ENCODE measurements at regions not wholly inside any gene's neighbourhood (a gene's known extent, or its start where the extent isn't known, plus 50 kb on each side); places are given as distances from the start of the nearest gene placed in this dataset.
"Not testable (repeated sequence)": the region's sequence is repeated elsewhere in the genome, so short reads cannot be mapped to it uniquely, and the experiment has no call there.

DNA sequence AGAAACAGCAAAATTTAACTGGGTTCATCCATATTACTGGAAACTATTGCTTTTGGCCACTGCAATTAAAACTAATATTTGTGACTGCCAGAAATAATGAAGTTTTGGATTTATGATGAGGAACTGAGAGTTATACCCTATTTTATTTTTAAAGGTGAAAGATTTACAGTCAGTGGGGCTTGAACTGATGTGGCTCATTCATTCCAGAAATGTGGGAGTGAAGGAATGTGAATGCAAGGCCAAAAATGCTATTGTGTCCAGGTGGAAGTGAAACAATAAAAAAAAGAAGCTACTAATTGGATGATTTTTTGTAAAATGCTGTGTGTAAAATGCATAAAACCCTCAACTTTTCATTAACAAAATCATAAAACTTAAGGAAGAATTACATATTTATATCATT is 491.9 kb downstream of the COL12A1 start:
- Histone ChIP-seq H3K9me3 (ENCODE audit: insufficient read depth, low read length, severe bottlenecking) (no peaks in the 10 kb centered on the region), H3K4me2 (ENCODE audit: insufficient read depth, low read length) (no peak overlapping the region), H3K27ac (ENCODE audit: low read length) (no peak overlapping the region), H3K27me3 (ENCODE audit: insufficient read depth, low read length, poor library complexity) (no peaks in the 10 kb centered on the region), H3K9ac (ENCODE audit: low read depth, low read length) (no peak overlapping the region), H3K4me3 (ENCODE audit: low read depth in 1 of 2, low read length in 2 of 2) (no peak overlapping the region), H2AFZ (ENCODE audit: low read depth, low read length) (no peak overlapping the region), H3K4me1 (ENCODE audit: insufficient read depth, low read length) (no peaks in the 10 kb centered on the region), H3K79me2 (ENCODE audit: insufficient read depth, low read length) (no peaks in the 10 kb centered on the region), H3K36me3 (ENCODE audit: insufficient read depth, low read length) (no peaks in the 10 kb centered on the region), H4K20me1 (ENCODE audit: insufficient read depth, low read length) (no peaks in the 10 kb centered on the region)
- DNase-seq (no peak), ATAC-seq (ENCODE audit: insufficient read depth, low read depth) (no peak)
- TF ChIP-seq EZH2 (IDR thresholded peaks at IDR 0.05; ENCODE audit: borderline replicate concordance, low read depth, low read length, severe bottlenecking) = no peak
- TF ChIP-seq, protein P1, sequence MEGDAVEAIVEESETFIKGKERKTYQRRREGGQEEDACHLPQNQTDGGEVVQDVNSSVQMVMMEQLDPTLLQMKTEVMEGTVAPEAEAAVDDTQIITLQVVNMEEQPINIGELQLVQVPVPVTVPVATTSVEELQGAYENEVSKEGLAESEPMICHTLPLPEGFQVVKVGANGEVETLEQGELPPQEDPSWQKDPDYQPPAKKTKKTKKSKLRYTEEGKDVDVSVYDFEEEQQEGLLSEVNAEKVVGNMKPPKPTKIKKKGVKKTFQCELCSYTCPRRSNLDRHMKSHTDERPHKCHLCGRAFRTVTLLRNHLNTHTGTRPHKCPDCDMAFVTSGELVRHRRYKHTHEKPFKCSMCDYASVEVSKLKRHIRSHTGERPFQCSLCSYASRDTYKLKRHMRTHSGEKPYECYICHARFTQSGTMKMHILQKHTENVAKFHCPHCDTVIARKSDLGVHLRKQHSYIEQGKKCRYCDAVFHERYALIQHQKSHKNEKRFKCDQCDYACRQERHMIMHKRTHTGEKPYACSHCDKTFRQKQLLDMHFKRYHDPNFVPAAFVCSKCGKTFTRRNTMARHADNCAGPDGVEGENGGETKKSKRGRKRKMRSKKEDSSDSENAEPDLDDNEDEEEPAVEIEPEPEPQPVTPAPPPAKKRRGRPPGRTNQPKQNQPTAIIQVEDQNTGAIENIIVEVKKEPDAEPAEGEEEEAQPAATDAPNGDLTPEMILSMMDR (IDR thresholded peaks at IDR 0.05; ENCODE audit: borderline replicate concordance, extremely low read depth, low read length, poor library complexity, severe bottlenecking) = no peak

DNA sequence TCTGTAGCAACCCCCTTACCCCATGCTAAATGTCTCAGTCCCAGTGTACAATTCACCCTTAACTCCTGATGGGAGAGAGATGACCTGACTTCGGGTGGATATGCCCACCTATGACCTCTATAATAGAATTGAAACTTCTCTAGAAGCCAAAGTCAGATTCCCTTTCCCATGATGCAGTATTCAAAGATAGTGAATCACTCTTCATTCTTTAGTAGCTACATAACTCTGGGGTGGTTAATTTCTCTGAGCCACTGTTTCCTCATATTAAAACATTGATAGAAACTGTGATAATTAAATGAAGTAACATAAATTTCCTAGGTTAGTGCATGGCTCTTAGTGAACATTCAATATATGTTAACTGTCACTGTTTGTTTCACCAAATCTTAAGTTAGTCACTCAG is 500.4 kb downstream of the COL12A1 start:
- DNase-seq = no peak
- Histone ChIP-seq H3K4me3 (ENCODE audit: low read depth in 1 of 2, low read length in 2 of 2) (no peak overlapping the region), H3K9ac (ENCODE audit: low read depth, low read length) (no peak overlapping the region), H3K27me3 (ENCODE audit: insufficient read depth, low read length, poor library complexity) (no peaks in the 10 kb centered on the region), H2AFZ (ENCODE audit: low read depth, low read length) (no peak overlapping the region), H3K4me1 (ENCODE audit: insufficient read depth, low read length) (no peaks in the 10 kb centered on the region), H3K79me2 (ENCODE audit: insufficient read depth, low read length) (no peaks in the 10 kb centered on the region), H3K27ac (ENCODE audit: low read length) (no peak overlapping the region), H3K4me2 (ENCODE audit: insufficient read depth, low read length) (no peak overlapping the region), H4K20me1 (ENCODE audit: insufficient read depth, low read length) (no peaks in the 10 kb centered on the region), H3K9me3 (ENCODE audit: insufficient read depth, low read length, severe bottlenecking) (no peaks in the 10 kb centered on the region), H3K36me3 (ENCODE audit: insufficient read depth, low read length) (no peaks in the 10 kb centered on the region)
- TF ChIP-seq EZH2 (IDR thresholded peaks at IDR 0.05; ENCODE audit: borderline replicate concordance, low read depth, low read length, severe bottlenecking) = no peak
- TF ChIP-seq, protein P1 (IDR thresholded peaks at IDR 0.05; ENCODE audit: borderline replicate concordance, extremely low read depth, low read length, poor library complexity, severe bottlenecking) = no peak
- no peak for ATAC-seq (ENCODE audit: insufficient read depth, low read depth)

DNA sequence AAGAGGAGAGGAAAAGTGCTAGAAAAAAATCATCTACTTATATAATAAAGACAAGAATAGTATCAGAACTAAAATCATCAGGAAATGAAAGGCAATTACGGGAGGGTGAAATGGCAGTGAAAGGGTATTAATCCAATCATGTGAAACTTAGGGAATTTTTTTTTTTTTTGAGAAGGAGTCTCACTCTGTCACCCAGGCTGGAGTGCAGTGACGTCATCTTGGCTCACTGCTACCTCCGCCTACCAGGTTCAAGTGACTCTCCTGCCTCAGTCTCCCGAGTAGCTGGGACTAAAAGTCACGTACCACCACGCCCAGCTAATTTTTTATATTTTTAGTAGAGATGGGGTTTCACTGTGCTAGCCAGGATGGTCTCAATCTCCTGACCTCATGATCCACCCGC is 501.3 kb downstream of the COL12A1 start:
- not testable (repeated sequence) for H3K4me2 ChIP-seq (ENCODE audit: insufficient read depth, low read length); ATAC-seq (ENCODE audit: insufficient read depth, low read depth); H3K4me1 ChIP-seq (ENCODE audit: insufficient read depth, low read length); H3K4me3 ChIP-seq (ENCODE audit: low read depth in 1 of 2, low read length in 2 of 2); H3K36me3 ChIP-seq (ENCODE audit: insufficient read depth, low read length); H3K9ac ChIP-seq (ENCODE audit: low read depth, low read length); H3K79me2 ChIP-seq (ENCODE audit: insufficient read depth, low read length); H3K9me3 ChIP-seq (ENCODE audit: insufficient read depth, low read length, severe bottlenecking); H3K27ac ChIP-seq (ENCODE audit: low read length); DNase-seq; H4K20me1 ChIP-seq (ENCODE audit: insufficient read depth, low read length); H2AFZ ChIP-seq (ENCODE audit: low read depth, low read length); H3K27me3 ChIP-seq (ENCODE audit: insufficient read depth, low read length, poor library complexity)

- no peak overlapping the region for H2AFZ ChIP-seq (ENCODE audit: low read depth, low read length)
- no peak overlapping the region for H3K4me3 ChIP-seq (ENCODE audit: low read depth in 1 of 2, low read length in 2 of 2)
- no peak for DNase-seq
- H3K27me3 ChIP-seq (ENCODE audit: insufficient read depth, low read length, poor library complexity) = no peaks in the 10 kb centered on the region
- no peak for TF ChIP-seq EZH2 (IDR thresholded peaks at IDR 0.05; ENCODE audit: borderline replicate concordance, low read depth, low read length, severe bottlenecking)
- TF ChIP-seq, protein P1 (IDR thresholded peaks at IDR 0.05; ENCODE audit: borderline replicate concordance, extremely low read depth, low read length, poor library complexity, severe bottlenecking) = no peak
- no peak overlapping the region for H3K4me2 ChIP-seq (ENCODE audit: insufficient read depth, low read length)
- H4K20me1 ChIP-seq (ENCODE audit: insufficient read depth, low read length) = no peaks in the 10 kb centered on the region
- H3K79me2 ChIP-seq (ENCODE audit: insufficient read depth, low read length) = no peaks in the 10 kb centered on the region
- no peak overlapping the region for H3K27ac ChIP-seq (ENCODE audit: low read length)
- ATAC-seq (ENCODE audit: insufficient read depth, low read depth) = no peak
- H3K4me1 ChIP-seq (ENCODE audit: insufficient read depth, low read length) = no peaks in the 10 kb centered on the region
- H3K9me3 ChIP-seq (ENCODE audit: insufficient read depth, low read length, severe bottlenecking) = no peaks in the 10 kb centered on the region
- no peaks in the 10 kb centered on the region for H3K36me3 ChIP-seq (ENCODE audit: insufficient read depth, low read length)
- H3K9ac ChIP-seq (ENCODE audit: low read depth, low read length) = no peak overlapping the region
Measured at GRCh38 chr6:74690365-74690764, 515.5 kb downstream of the COL12A1 start.
